ENCODE measurements at regions not wholly inside any gene's neighbourhood (a gene's known extent, or its start where the extent isn't known, plus 50 kb on each side); places are given as distances from the start of the nearest gene placed in this dataset.

- TF ChIP-seq, protein P1, sequence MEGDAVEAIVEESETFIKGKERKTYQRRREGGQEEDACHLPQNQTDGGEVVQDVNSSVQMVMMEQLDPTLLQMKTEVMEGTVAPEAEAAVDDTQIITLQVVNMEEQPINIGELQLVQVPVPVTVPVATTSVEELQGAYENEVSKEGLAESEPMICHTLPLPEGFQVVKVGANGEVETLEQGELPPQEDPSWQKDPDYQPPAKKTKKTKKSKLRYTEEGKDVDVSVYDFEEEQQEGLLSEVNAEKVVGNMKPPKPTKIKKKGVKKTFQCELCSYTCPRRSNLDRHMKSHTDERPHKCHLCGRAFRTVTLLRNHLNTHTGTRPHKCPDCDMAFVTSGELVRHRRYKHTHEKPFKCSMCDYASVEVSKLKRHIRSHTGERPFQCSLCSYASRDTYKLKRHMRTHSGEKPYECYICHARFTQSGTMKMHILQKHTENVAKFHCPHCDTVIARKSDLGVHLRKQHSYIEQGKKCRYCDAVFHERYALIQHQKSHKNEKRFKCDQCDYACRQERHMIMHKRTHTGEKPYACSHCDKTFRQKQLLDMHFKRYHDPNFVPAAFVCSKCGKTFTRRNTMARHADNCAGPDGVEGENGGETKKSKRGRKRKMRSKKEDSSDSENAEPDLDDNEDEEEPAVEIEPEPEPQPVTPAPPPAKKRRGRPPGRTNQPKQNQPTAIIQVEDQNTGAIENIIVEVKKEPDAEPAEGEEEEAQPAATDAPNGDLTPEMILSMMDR (conservative IDR thresholded peaks at IDR 0.05; ENCODE audit: low read depth, low read length) = no peak
- no peak for TF ChIP-seq EZH2 (IDR thresholded peaks at IDR 0.05; ENCODE audit: low read length, unreplicated experiment)
Observed at GRCh38 chr3:177371888-177372287, 174.6 kb upstream of the TBL1XR1 start.

Measured in PC-3 (cell line).